ENCODE measurements at regions not wholly inside any gene's neighbourhood (a gene's known extent, or its start where the extent isn't known, plus 50 kb on each side); places are given as distances from the start of the nearest gene placed in this dataset.
"Not testable (repeated sequence)": the region's sequence is repeated elsewhere in the genome, so short reads cannot be mapped to it uniquely, and the experiment has no call there.

- no peak for DNase-seq
Measured at GRCh38 chr12:127025545-127025944, 1241.4 kb upstream of the TMEM132C start.

GRCh38 chr12:127035011-127035879 lies 1231.7 kb upstream of the TMEM132C start:
- no peak for DNase-seq

- no peak for DNase-seq
Measured at GRCh38 chr12:127038152-127038551, 1228.8 kb upstream of the TMEM132C start.

- no peak for DNase-seq
Measured at GRCh38 chr12:127038761-127039160, 1228.2 kb upstream of the TMEM132C start.

- DNase-seq, result no peak
Measured at GRCh38 chr12:127041985-127042625, 1224.9 kb upstream of the TMEM132C start.

GRCh38 chr12:127043731-127044130 lies 1223.2 kb upstream of the TMEM132C start:
- DNase-seq, result no peak

- DNase-seq, result no peak
Measured at GRCh38 chr12:127044836-127045235, 1222.1 kb upstream of the TMEM132C start.

- DNase-seq, result no peak
Measured at GRCh38 chr12:127046467-127046866, 1220.5 kb upstream of the TMEM132C start.

GRCh38 chr12:127048057-127048456 lies 1218.9 kb upstream of the TMEM132C start:
- no peak for DNase-seq

GRCh38 chr12:127048525-127048924 lies 1218.4 kb upstream of the TMEM132C start:
- DNase-seq, result not testable (repeated sequence)

GRCh38 chr12:127051139-127051538 lies 1215.8 kb upstream of the TMEM132C start:
- no peak for DNase-seq

GRCh38 chr12:127052511-127053232 lies 1214.3 kb upstream of the TMEM132C start:
- no peak for DNase-seq

GRCh38 chr12:127054531-127054930 lies 1212.4 kb upstream of the TMEM132C start:
- no peak for DNase-seq

- DNase-seq, result no peak
Measured at GRCh38 chr12:127060310-127060847, 1206.6 kb upstream of the TMEM132C start.

GRCh38 chr12:127060933-127061332 lies 1206.0 kb upstream of the TMEM132C start:
- no peak for DNase-seq

- DNase-seq, result peak; percentile 95
Measured at GRCh38 chr12:127063339-127064072, 1203.5 kb upstream of the TMEM132C start.

GRCh38 chr12:127064207-127064606 lies 1202.8 kb upstream of the TMEM132C start:
- DNase-seq, result no peak

GRCh38 chr12:127065595-127065994 lies 1201.4 kb upstream of the TMEM132C start:
- no peak for DNase-seq

- no peak for DNase-seq
Measured at GRCh38 chr12:127070515-127071157, 1196.3 kb upstream of the TMEM132C start.

GRCh38 chr12:127074161-127074560 lies 1192.8 kb upstream of the TMEM132C start:
- DNase-seq, result no peak

GRCh38 chr12:127075981-127076380 lies 1191.0 kb upstream of the TMEM132C start:
- DNase-seq, result no peak
